ENCODE measurements at regions not wholly inside any gene's neighbourhood (a gene's known extent, or its start where the extent isn't known, plus 50 kb on each side); places are given as distances from the start of the nearest gene placed in this dataset.

DNA sequence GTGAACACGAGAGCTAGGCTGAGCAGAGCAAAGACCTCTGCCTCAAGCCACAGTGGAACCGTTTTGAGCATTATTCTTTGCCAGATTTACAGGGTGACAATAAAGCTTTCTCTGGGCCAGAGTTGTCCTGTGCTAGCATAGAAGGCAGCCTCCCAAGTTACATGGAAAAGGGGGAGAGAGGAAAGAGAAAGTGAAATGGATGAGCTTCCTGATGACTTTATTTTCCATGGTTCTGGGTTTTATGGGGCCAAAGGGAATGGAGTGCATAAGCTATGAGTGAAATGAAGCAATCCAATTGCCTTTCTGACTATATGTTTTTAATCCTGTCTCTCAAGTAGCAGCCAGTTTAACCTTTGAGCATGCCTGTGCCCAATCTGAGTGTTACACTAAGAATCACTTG lies 428.4 kb downstream of the COG6 start:
- Mint-ChIP-seq H3K4me3 (no peak overlapping the region), H3K27me3 (no peaks in the 10 kb centered on the region), H3K4me1 (no peaks in the 10 kb centered on the region), H3K36me3 (no peaks in the 10 kb centered on the region), H3K9me3 (ENCODE audit: low read depth) (no peaks in the 10 kb centered on the region), H3K27ac (no peak overlapping the region)
- no peak for ATAC-seq
- CTCF ChIA-PET: interaction anchor here (1.2 kb wide), 1 partner anchor 128 kb away, joined by 4 read pairs; no protein-coding TSS in a partner anchor
- no peak for DNase-seq

DNA sequence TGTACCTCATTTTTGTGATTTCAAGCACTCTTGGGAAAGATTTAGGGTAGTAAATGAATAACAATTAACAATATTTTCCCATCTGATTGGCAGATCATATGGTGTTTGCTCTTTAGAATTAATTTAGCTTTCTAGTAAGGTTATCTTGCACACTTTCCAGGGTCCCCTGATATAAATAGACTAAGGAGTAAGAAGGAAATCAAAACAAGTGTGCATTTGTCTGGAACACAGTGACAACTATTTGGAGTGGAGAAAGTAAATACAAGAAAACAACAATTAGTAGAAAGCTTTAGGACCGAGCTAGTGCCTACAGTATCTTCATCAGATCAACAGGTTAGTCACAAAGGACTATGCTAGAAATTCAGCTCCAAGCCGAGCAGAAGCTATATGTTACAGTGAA lies 429.5 kb downstream of the COG6 start:
- Mint-ChIP-seq H3K4me3 (no peak overlapping the region), H3K27me3 (no peaks in the 10 kb centered on the region), H3K27ac (no peak overlapping the region), H3K9me3 (ENCODE audit: low read depth) (no peaks in the 10 kb centered on the region), H3K4me1 (no peaks in the 10 kb centered on the region), H3K36me3 (no peaks in the 10 kb centered on the region)
- CTCF ChIA-PET: no interaction called here
- no peak for ATAC-seq
- no peak for DNase-seq

- Mint-ChIP-seq H3K4me1 (no peaks in the 10 kb centered on the region), H3K9me3 (ENCODE audit: low read depth) (no peaks in the 10 kb centered on the region), H3K36me3 (no peaks in the 10 kb centered on the region), H3K4me3 (no peak overlapping the region), H3K27me3 (no peaks in the 10 kb centered on the region), H3K27ac (no peak overlapping the region)
- ATAC-seq (no peak), DNase-seq (no peak)
- CTCF ChIA-PET: no interaction called here
Observed at GRCh38 chr13:40087091-40088002, 431.9 kb downstream of the COG6 start.

GRCh38 chr13:40094056-40094455 lies 438.6 kb downstream of the COG6 start:
- CTCF ChIA-PET: interaction anchor here (1.3 kb wide), 1 partner anchor 25 kb away, joined by 5 read pairs; no protein-coding TSS in a partner anchor
- peaks cover 4% of the 10 kb centered on the region for H3K9me3 Mint-ChIP-seq (ENCODE audit: low read depth)
- no peak for DNase-seq
- H3K4me3 Mint-ChIP-seq: no peak overlapping the region
- no peak overlapping the region for H3K27ac Mint-ChIP-seq
- no peaks in the 10 kb centered on the region for H3K27me3 Mint-ChIP-seq
- ATAC-seq: no peak
- H3K36me3 Mint-ChIP-seq: peaks cover 9% of the 10 kb centered on the region
- H3K4me1 Mint-ChIP-seq: peaks cover 14% of the 10 kb centered on the region

DNA sequence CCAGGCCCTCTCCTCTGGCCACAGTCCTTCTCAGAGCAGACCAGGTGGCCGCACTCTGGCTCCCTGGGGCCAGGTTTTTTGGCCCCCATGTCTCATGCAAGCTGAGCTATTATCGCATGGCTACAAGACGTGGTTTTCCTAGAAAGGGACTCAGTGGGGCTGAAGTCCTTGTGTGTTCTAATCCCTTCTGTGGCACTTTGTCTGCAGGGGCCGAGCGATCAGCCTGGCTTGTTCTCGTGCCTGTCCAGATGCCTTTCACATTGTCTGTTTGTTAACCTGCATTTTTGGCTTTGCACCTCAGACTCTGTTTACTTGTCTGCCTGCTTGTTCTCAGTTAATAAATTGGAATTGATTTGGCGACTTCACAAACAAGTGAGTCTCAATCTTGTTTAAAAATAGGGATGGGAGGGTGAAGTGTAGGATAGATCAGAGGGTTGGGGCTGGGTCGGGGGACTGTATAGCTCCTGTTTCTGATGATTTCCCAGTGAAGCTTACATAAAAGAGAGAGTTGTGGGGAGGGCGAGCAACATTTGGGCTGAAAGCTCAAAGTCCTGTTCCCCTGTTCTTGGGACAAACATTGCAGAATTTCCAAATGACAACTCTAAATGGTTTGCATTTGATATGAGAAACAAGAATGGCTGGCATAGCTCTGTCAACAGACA lies 440.4 kb downstream of the COG6 start:
- no peak for ATAC-seq
- CTCF ChIA-PET: interaction anchor here (0.5 to 1.3 kb wide), 2 partner anchors 19 to 27 kb away, joined by 3 to 5 read pairs; no protein-coding TSS in a partner anchor
- no peak overlapping the region for H3K4me3 Mint-ChIP-seq
- H3K36me3 Mint-ChIP-seq: peaks cover 14% of the 10 kb centered on the region
- no peaks in the 10 kb centered on the region for H3K27me3 Mint-ChIP-seq
- DNase-seq: no peak
- H3K9me3 Mint-ChIP-seq (ENCODE audit: low read depth): peaks cover 8% of the 10 kb centered on the region
- peaks cover 14% of the 10 kb centered on the region for H3K4me1 Mint-ChIP-seq
- H3K27ac Mint-ChIP-seq: no peak overlapping the region

DNA sequence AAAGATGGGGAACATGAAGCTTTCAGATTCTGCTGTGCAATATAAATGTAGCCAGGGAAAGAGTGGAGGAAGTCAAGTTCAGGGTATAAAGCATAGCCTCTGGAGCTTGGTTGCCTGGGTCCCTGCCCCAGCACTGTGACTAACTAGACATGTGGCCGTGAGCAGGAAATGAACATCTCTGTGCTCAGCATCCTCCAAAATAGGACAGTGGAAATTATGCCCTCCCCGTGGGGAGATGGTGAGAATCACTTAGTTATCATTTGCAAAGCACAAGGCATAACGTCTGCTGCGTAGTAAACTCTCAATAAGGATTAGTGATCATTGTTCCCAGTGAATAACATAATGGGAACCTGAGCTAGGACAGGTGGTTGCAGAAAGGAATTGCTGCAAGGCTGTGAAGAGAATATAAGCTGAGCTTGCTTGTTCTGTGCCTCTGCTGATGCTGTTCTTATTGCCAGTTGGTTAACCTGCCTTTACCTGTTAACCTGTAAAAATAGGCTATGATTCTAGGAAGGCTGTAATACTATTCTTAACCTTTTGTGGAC lies 441.0 kb downstream of the COG6 start:
- peaks cover 14% of the 10 kb centered on the region for H3K36me3 Mint-ChIP-seq
- CTCF ChIA-PET: interaction anchor here (0.5 to 1.3 kb wide), 2 partner anchors 20 to 27 kb away, joined by 3 to 5 read pairs; no protein-coding TSS in a partner anchor
- DNase-seq: peak; percentile 46
- H3K4me1 Mint-ChIP-seq: peaks cover 18% of the 10 kb centered on the region
- H3K9me3 Mint-ChIP-seq (ENCODE audit: low read depth): peaks cover 8% of the 10 kb centered on the region
- H3K27me3 Mint-ChIP-seq: no peaks in the 10 kb centered on the region
- no peak overlapping the region for H3K4me3 Mint-ChIP-seq
- H3K27ac Mint-ChIP-seq: no peak overlapping the region
- peak; percentile 86 for ATAC-seq

- no peak overlapping the region for H3K4me3 Mint-ChIP-seq
Observed at GRCh38 chr13:40098246-40098645, 442.8 kb downstream of the COG6 start.

DNA sequence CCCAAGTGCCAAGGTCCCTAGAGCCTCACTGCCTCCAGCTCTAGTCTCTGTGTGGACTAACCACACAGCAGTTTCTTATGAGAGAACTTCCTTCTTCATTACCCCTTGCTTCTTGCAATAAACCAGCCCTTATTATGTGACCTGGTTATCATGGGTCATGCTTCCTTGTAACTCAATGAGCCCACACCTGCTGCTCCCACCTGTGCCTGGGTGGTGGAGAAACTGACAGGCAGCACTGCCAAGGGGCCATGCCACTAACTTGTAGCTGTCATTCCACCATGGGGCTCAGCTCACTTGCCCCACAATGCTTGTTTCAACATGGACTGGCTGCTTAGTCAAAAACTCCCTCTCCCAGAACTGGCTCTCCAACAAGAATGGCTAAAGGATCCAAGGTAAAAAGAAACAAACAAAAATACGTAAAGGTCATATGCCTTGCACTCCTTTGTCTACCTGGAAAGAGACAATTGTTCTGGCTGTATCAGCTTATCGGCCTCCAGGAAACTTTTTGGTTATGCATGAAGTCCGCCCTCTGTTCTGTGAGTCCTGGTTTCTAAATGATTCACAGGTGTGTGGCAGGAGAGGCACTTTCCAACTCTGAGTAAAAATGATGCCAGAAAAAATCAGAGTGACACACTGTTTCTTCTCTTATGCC lies 446.4 kb downstream of the COG6 start:
- Mint-ChIP-seq H3K27ac (peak overlapping the region; percentile 20), H3K4me1 (peaks cover 31% of the 10 kb centered on the region), H3K9me3 (ENCODE audit: low read depth) (peaks cover 8% of the 10 kb centered on the region), H3K4me3 (no peak overlapping the region), H3K27me3 (no peaks in the 10 kb centered on the region), H3K36me3 (peaks cover 15% of the 10 kb centered on the region)
- DNase-seq: no peak
- CTCF ChIA-PET: interaction anchor here (0.9 to 1.4 kb wide), 2 partner anchors 10 to 585 kb away, joined by 3 to 5 read pairs; no protein-coding TSS in a partner anchor
- peak; percentile 73 for ATAC-seq

More at GRCh38 chr13:40098246-40098645, 442.8 kb downstream of the COG6 start:
- CTCF ChIA-PET: interaction anchor here (1.1 kb wide), 1 partner anchor 13 kb away, joined by 3 read pairs; no protein-coding TSS in a partner anchor
- Mint-ChIP-seq H3K27me3 (no peaks in the 10 kb centered on the region), H3K36me3 (peaks cover 14% of the 10 kb centered on the region), H3K9me3 (ENCODE audit: low read depth) (peaks cover 8% of the 10 kb centered on the region), H3K4me1 (peaks cover 36% of the 10 kb centered on the region), H3K27ac (no peak overlapping the region)
- ATAC-seq (no peak), DNase-seq (no peak)

- ATAC-seq: peak; percentile 28
- no peaks in the 10 kb centered on the region for H3K27me3 Mint-ChIP-seq
- peaks cover 8% of the 10 kb centered on the region for H3K9me3 Mint-ChIP-seq (ENCODE audit: low read depth)
- DNase-seq: no peak
- CTCF ChIA-PET: interaction anchor here (1.4 kb wide), 1 partner anchor 9 kb away, joined by 5 read pairs; no protein-coding TSS in a partner anchor
- H3K4me1 Mint-ChIP-seq: peaks cover 29% of the 10 kb centered on the region
- H3K4me3 Mint-ChIP-seq: no peak overlapping the region
- peak overlapping the region; percentile 44 for H3K27ac Mint-ChIP-seq
- peaks cover 15% of the 10 kb centered on the region for H3K36me3 Mint-ChIP-seq
Observed at GRCh38 chr13:40102360-40102727, 446.9 kb downstream of the COG6 start.

DNA sequence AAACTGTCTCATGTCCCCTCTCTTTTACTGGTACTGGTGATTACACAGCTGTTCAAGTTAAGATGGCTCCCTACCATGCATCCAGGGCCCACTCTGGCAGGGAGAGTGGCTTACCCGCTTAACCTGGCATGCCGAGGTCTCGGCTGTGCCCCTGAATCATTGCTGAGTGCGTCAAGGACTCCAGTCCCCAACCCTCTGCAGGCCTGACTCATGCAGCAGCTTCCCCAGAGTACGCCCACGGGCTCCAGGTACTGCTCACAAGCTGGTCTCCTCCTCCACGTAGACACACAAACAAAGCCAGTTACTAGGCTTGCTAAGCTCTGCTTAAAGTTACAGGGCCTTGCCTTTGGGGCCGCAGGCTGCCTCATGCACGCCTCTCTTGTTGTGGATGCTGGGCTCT lies 447.4 kb downstream of the COG6 start:
- ATAC-seq (peak; percentile 70), DNase-seq (peak; percentile 71)
- Mint-ChIP-seq H3K4me3 (no peak overlapping the region), H3K4me1 (peaks cover 29% of the 10 kb centered on the region), H3K27me3 (no peaks in the 10 kb centered on the region), H3K36me3 (peaks cover 10% of the 10 kb centered on the region), H3K27ac (peak overlapping the region; percentile 44), H3K9me3 (ENCODE audit: low read depth) (peaks cover 8% of the 10 kb centered on the region)
- CTCF ChIA-PET: no interaction called here

- Mint-ChIP-seq H3K9me3 (ENCODE audit: low read depth) (peaks cover 6% of the 10 kb centered on the region), H3K27ac (no peak overlapping the region), H3K4me1 (peaks cover 32% of the 10 kb centered on the region), H3K27me3 (no peaks in the 10 kb centered on the region), H3K4me3 (no peak overlapping the region), H3K36me3 (peaks cover 8% of the 10 kb centered on the region)
- no peak for DNase-seq
- CTCF ChIA-PET: no interaction called here
- ATAC-seq: no peak
Observed at GRCh38 chr13:40103864-40104263, 448.4 kb downstream of the COG6 start.

DNA sequence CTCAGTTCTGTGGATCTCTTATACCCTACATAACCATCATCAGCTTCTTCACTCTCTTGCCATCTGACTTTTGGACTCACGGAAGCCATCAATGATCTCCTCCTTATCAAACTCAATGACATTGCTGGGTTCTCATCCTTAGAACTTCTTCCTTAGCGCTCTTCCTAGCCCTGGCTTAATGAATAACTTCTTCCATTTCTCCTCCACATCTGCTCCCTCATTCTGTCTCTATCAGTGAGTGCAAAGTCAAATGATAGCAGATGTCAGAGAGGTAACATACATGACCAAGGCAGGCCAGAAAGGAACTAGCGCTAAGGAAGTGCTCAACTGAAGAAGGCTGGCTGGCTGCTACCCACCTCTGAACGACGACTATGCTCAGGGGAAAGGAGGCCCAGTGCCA lies 449.8 kb downstream of the COG6 start:
- no peak for DNase-seq
- H3K9me3 Mint-ChIP-seq (ENCODE audit: low read depth): peaks cover 2% of the 10 kb centered on the region
- no peak overlapping the region for H3K4me3 Mint-ChIP-seq
- no peaks in the 10 kb centered on the region for H3K27me3 Mint-ChIP-seq
- CTCF ChIA-PET: interaction anchor here (1.3 kb wide), 1 partner anchor 9 kb away, joined by 3 read pairs; no protein-coding TSS in a partner anchor
- H3K4me1 Mint-ChIP-seq: peaks cover 40% of the 10 kb centered on the region
- H3K27ac Mint-ChIP-seq: no peak overlapping the region
- no peak for ATAC-seq
- peaks cover 5% of the 10 kb centered on the region for H3K36me3 Mint-ChIP-seq

- CTCF ChIA-PET: no interaction called here
- Mint-ChIP-seq H3K9me3 (ENCODE audit: low read depth) (no peaks in the 10 kb centered on the region), H3K27me3 (no peaks in the 10 kb centered on the region), H3K4me3 (no peak overlapping the region), H3K4me1 (peaks cover 15% of the 10 kb centered on the region), H3K36me3 (peaks cover 2% of the 10 kb centered on the region), H3K27ac (peak overlapping the region; percentile 32)
- DNase-seq (no peak), ATAC-seq (peak; percentile 47)
Observed at GRCh38 chr13:40109351-40109844, 453.9 kb downstream of the COG6 start.

Data from activated CD8-positive, alpha-beta memory T cell treated with anti-CD3 and anti-CD28 coated beads, Interleukin-2, amount 10 ng/mL, durations not matched to agents 7 days and 5 days (primary cell).